NCI-H2107 treated with DMSO at 0.1 percent for 48 hours (cell line): ENCODE measurements at regions not wholly inside any gene's neighbourhood (a gene's known extent, or its start where the extent isn't known, plus 50 kb on each side); places are given as distances from the start of the nearest gene placed in this dataset.

Experiments used
- DNase-seq: peaks from one replicate; lab custom pipeline; 2025; ENCODE audit not compliant: unreplicated experiment; lab: John Stamatoyannopoulos, UW

- no peak for DNase-seq
Measured at GRCh38 chrX:66328950-66329596, 165.0 kb downstream of the HEPH start.

- no peak for DNase-seq
Measured at GRCh38 chrX:66360894-66361293, 196.8 kb downstream of the HEPH start.

GRCh38 chrX:66384722-66385121 is 220.7 kb downstream of the HEPH start:
- no peak for DNase-seq

- no peak for DNase-seq
Measured at GRCh38 chrX:66399273-66399672, 235.2 kb downstream of the HEPH start.

GRCh38 chrX:66402165-66402564 is 236.7 kb downstream of the EDA2R start:
- no peak for DNase-seq

GRCh38 chrX:66408507-66408906 is 230.4 kb downstream of the EDA2R start:
- peak; percentile 1 for DNase-seq

- no peak for DNase-seq
Measured at GRCh38 chrX:66410806-66411205, 228.1 kb downstream of the EDA2R start.
